AG10803 (cell line): ENCODE measurements at regions not wholly inside any gene's neighbourhood (a gene's known extent, or its start where the extent isn't known, plus 50 kb on each side); places are given as distances from the start of the nearest gene placed in this dataset.

Experiments
- DNase-seq: peaks from one replicate; pipeline ENCODE4 v3.0.0; 2010; ENCODE audit warnings: low read depth
- H3K4me3 ChIP-seq: 2 replicates; pipeline ENCODE4 v1.5.1; 2011; ENCODE audit warnings: mild to moderate bottlenecking, low read length, control low read depth
- TF ChIP-seq, protein P1 (sequence below): conservative IDR thresholded peaks from 2 replicates; pipeline ENCODE4 v1.5.1; 2011; ENCODE audit warnings: mild to moderate bottlenecking, low read length, control low read depth, inconsistent platforms

GRCh38 chr5:108432024-108432423, 50.1 kb upstream of the FBXL17 start:
- DNase-seq, result peak; percentile 37

More at GRCh38 chr5:108432024-108432423, 50.1 kb upstream of the FBXL17 start:
- TF ChIP-seq, protein P1, sequence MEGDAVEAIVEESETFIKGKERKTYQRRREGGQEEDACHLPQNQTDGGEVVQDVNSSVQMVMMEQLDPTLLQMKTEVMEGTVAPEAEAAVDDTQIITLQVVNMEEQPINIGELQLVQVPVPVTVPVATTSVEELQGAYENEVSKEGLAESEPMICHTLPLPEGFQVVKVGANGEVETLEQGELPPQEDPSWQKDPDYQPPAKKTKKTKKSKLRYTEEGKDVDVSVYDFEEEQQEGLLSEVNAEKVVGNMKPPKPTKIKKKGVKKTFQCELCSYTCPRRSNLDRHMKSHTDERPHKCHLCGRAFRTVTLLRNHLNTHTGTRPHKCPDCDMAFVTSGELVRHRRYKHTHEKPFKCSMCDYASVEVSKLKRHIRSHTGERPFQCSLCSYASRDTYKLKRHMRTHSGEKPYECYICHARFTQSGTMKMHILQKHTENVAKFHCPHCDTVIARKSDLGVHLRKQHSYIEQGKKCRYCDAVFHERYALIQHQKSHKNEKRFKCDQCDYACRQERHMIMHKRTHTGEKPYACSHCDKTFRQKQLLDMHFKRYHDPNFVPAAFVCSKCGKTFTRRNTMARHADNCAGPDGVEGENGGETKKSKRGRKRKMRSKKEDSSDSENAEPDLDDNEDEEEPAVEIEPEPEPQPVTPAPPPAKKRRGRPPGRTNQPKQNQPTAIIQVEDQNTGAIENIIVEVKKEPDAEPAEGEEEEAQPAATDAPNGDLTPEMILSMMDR, result no peak
- no peak overlapping the region for H3K4me3 ChIP-seq
